ENCODE measurements at regions not wholly inside any gene's neighbourhood (a gene's known extent, or its start where the extent isn't known, plus 50 kb on each side); places are given as distances from the start of the nearest gene placed in this dataset.

DNA sequence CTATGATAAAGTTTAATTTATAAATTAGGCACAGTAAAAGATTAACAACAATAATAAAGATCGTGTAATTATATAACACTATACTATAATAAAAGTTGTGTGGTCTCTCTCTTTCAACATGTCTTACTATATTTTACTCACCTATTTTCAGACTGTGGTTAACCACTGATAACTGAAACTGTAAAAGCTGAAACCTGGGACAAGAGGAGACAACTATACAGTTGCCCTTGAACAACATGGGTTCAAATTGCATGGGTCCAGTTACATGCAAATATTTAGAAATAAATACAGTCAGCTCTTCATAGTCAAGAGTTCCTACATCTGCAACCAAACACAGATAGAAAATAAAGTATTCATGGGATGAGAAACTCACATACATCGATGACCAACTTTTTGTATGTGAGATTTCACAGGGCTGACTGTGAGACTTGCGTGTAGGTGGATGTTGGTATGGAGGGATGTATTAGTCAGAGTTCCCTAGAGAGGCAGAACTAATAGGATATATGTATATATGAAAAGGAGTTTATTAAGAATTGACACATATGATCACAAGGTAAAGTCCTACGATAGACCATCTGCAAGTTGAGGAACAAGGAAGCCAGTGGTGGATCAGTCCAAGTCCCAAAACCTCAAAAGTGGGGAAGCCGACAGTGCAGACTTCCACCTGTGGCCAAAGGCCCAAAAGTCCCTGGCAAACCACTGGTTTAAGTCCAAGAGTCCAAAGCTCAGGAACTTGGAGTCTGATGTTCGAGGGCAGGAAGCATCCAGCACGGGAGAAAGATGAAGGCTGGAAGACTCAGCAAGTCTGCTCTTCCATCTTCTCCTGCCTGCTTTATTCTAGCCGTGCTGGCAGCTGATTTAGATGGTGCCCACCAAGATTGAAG is 359.5 kb downstream of the INSC start:
- no peak for ATAC-seq (ENCODE audit: insufficient number of reproducible peaks, low FRiP score, low read depth)
- no peak overlapping the region for H3K4me3 ChIP-seq
- no peak for TF ChIP-seq CTCF (IDR thresholded peaks at IDR 0.05)

DNA sequence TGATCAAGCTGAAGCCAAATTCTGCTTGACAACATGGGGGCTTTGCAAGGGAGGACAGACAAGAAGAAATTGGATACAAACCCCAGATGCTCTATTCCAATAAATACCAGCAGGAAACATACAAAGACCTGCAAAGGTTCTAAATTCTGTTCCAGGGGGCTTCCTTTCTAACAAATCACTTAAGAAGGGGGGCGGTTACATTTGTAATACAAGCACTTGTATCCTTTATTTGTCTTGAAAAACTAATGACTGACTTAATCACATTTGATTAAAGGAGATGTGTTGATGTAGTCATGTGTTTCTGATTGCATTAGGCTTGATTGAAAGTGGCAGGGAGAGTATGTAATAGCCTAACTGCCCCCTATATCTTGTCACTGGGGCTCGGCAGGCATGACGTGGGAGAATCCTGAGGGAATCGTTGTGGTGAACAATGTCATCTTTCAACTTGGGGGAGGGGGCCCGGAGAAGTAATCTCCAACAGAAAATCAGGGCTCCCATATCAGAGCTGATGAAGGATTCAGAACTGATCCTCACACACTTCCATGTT is 361.7 kb downstream of the INSC start:
- Histone ChIP-seq H3K27me3 (replicated peaks; ENCODE audit: insufficient read depth) (no peaks in the 10 kb centered on the region), H3K27ac (no peak overlapping the region), H3K4me1 (ENCODE audit: control insufficient read depth in 1 of 2, low read depth in 2 of 2) (no peaks in the 10 kb centered on the region), H3K9me3 (no peaks in the 10 kb centered on the region), H3K4me3 (no peak overlapping the region), H3K36me3 (no peaks in the 10 kb centered on the region)
- no peak for TF ChIP-seq CTCF (IDR thresholded peaks at IDR 0.05)
- ATAC-seq (ENCODE audit: insufficient number of reproducible peaks, low FRiP score, low read depth), result no peak
- DNase-seq (ENCODE audit: low spot score), result no peak

More for the DNA sequence above, 359.5 kb downstream of the INSC start:
- DNase-seq (ENCODE audit: low spot score), result no peak
- Histone ChIP-seq H3K9me3 (no peaks in the 10 kb centered on the region), H3K36me3 (no peaks in the 10 kb centered on the region), H3K27me3 (replicated peaks; ENCODE audit: insufficient read depth) (no peaks in the 10 kb centered on the region), H3K27ac (no peak overlapping the region), H3K4me1 (ENCODE audit: control insufficient read depth in 1 of 2, low read depth in 2 of 2) (no peaks in the 10 kb centered on the region)

DNA sequence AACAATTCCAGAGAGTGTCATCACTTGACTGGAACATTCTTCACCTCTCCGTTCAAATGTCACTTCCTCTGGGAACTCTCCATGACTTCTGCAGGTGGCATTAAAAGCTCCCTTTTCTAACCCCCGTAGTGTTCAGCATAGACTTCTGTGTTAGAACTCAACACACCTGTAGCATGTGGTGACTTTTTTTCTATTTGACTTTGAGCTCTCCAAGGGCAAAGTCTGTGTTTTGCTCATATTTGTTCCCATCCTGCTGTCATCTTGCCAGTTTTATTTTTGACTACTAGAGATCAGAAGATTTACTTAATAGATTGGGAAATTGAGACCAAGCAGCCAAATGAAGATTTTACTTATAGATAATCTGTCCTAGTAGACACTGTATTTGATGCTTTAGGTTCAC is 367.1 kb downstream of the INSC start:
- no peak for DNase-seq (ENCODE audit: low spot score)
- ATAC-seq (ENCODE audit: insufficient number of reproducible peaks, low FRiP score, low read depth), result no peak
- Histone ChIP-seq H3K9me3 (no peaks in the 10 kb centered on the region), H3K4me3 (no peak overlapping the region), H3K27me3 (replicated peaks; ENCODE audit: insufficient read depth) (no peaks in the 10 kb centered on the region), H3K27ac (no peak overlapping the region), H3K36me3 (no peaks in the 10 kb centered on the region), H3K4me1 (ENCODE audit: control insufficient read depth in 1 of 2, low read depth in 2 of 2) (no peaks in the 10 kb centered on the region)
- no peak for TF ChIP-seq CTCF (IDR thresholded peaks at IDR 0.05)

DNA sequence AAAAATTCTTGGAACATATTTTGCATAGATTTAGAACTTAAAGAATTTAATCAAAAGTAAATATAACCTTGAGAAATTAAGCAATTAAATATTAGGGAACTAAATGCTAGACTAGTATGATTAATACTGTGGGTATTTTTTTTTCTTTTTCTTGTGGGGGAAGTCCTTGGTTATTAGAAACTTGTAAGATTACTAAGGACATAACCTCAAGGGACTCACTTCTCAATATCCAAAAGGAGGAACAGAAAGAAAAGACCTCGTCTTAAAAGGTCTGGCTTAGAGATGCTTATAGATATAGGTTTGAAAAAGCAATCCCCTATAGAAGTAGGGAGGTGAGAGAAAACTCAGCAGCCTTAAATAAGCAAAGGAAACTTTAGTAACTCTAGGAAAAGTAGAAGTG is 368.5 kb downstream of the INSC start:
- TF ChIP-seq CTCF (IDR thresholded peaks at IDR 0.05), result no peak
- no peaks in the 10 kb centered on the region for H3K9me3 ChIP-seq
- no peaks in the 10 kb centered on the region for H3K4me1 ChIP-seq (ENCODE audit: control insufficient read depth in 1 of 2, low read depth in 2 of 2)
- H3K27me3 ChIP-seq (replicated peaks; ENCODE audit: insufficient read depth), result no peaks in the 10 kb centered on the region
- H3K36me3 ChIP-seq, result no peaks in the 10 kb centered on the region
- no peak overlapping the region for H3K27ac ChIP-seq
- ATAC-seq (ENCODE audit: insufficient number of reproducible peaks, low FRiP score, low read depth) (no peak), DNase-seq (ENCODE audit: low spot score) (no peak)
- H3K4me3 ChIP-seq, result no peak overlapping the region

- no peaks in the 10 kb centered on the region for H3K9me3 ChIP-seq
- no peaks in the 10 kb centered on the region for H3K4me1 ChIP-seq (ENCODE audit: control insufficient read depth in 1 of 2, low read depth in 2 of 2)
- no peak for DNase-seq (ENCODE audit: low spot score)
- no peak overlapping the region for H3K27ac ChIP-seq
- no peaks in the 10 kb centered on the region for H3K36me3 ChIP-seq
- no peak for TF ChIP-seq CTCF (IDR thresholded peaks at IDR 0.05)
- no peak overlapping the region for H3K4me3 ChIP-seq
- H3K27me3 ChIP-seq (replicated peaks; ENCODE audit: insufficient read depth), result no peaks in the 10 kb centered on the region
- ATAC-seq (ENCODE audit: insufficient number of reproducible peaks, low FRiP score, low read depth), result no peak
Observed at GRCh38 chr11:15484398-15484797, 369.7 kb downstream of the INSC start.

All from thoracic aorta (tissue), 2 donors.